ENCODE measurements at regions not wholly inside any gene's neighbourhood (a gene's known extent, or its start where the extent isn't known, plus 50 kb on each side); places are given as distances from the start of the nearest gene placed in this dataset.

DNA sequence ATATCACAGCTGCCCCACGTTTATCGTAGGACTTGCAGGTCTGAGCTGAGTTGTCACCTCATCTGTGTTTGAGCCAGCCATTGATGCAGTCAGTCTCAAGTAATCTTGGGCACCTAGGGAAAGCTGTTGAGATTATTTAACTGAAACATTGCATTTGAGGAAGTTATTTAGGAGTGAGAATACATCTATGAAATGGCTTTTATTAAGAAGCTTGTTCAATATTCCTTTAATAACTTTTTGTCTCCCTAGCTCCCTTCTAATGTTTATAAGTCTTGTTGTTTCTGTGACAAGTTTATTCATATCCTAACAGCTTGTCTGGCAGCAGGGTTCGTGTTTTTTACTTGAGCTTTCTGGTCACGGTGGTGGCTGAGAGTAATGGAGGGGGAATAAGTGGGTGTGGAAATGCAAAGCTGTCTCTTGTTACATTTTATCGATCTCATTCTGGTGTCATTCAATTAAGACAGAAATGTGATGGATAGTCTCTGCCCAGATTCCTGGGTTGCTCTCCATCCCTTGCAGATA is 555.9 kb downstream of the USP25 start:
- no peak for TF ChIP-seq CTCF (IDR thresholded peaks at IDR 0.05; ENCODE audit: insufficient read depth, low read depth, low read length, missing control alignments)
- DNase-seq (ENCODE audit: low read depth) = no peak
- H3K4me3 ChIP-seq (ENCODE audit: low read depth, low read length) = no peak overlapping the region

DNA sequence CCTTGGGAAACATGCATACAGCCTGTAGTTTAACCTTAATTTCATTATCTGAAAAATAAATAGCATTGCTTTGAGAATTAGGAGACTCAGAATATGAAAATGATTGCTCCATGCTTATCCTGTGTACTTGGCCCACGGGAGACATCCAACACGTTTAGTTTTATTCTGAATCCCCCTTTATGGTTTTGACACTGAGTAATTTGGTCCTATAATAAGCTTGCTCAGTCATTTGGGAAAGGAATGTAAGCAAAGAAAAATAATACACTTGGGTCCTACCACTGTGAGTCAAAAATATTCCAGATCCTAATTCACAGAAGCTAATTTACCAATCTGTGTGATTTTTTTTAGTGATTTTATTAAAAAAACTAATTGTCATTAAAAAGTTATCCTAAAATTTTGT is 557.3 kb downstream of the USP25 start:
- no peak overlapping the region for H3K4me3 ChIP-seq (ENCODE audit: low read depth, low read length)
- TF ChIP-seq CTCF (IDR thresholded peaks at IDR 0.05; ENCODE audit: insufficient read depth, low read depth, low read length, missing control alignments) = no peak
- no peak for DNase-seq (ENCODE audit: low read depth)

DNA sequence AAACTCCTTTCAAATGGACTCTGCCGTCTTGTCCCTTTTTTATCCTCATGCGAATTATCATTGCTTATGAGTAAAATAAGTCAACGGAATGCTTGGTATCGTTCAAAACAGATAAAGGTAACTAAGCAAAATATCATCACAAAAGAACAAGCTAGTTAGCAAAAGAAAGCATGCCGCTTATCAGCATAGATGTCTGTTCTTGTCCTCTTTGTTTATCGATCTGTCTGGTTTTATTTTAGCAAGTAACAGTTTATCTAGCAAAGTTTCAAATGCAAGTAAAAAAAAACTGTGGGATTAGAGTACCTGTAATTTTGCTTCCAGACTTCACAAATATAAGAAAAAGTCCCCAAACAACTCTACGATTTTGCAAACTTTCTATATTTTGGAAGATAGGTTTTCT is 561.5 kb downstream of the USP25 start:
- H3K4me3 ChIP-seq (ENCODE audit: low read depth, low read length) = no peak overlapping the region
- no peak for DNase-seq (ENCODE audit: low read depth)
- no peak for TF ChIP-seq CTCF (IDR thresholded peaks at IDR 0.05; ENCODE audit: insufficient read depth, low read depth, low read length, missing control alignments)

- no peak for TF ChIP-seq CTCF (IDR thresholded peaks at IDR 0.05; ENCODE audit: insufficient read depth, low read depth, low read length, missing control alignments)
- DNase-seq (ENCODE audit: low read depth) = no peak
- no peak overlapping the region for H3K4me3 ChIP-seq (ENCODE audit: low read depth, low read length)
Observed at GRCh38 chr21:16294128-16294527, 564.3 kb downstream of the USP25 start.

DNA sequence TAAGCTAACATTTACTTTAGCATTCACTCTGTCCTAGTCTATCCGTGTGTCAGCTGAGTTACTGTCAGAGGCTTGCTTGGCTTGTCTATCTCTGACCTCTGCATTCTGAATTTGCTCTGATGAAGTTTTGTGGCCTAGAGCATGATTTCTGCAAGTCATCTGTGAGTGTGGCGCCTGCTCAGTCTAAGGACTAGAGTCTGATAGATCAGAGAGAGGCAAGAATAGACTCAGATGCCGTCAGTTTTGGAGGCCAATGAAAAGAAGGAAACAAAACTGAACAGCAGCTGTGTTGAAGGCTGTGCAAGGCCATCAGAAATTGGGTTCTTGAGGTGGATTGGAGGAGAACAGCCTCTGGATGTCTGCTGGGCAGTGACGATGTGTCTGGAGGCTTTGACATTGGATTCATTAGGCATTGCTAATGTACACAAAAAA is 573.1 kb downstream of the USP25 start:
- H3K4me3 ChIP-seq (ENCODE audit: low read depth, low read length) = no peak overlapping the region
- no peak for DNase-seq (ENCODE audit: low read depth)
- TF ChIP-seq CTCF (IDR thresholded peaks at IDR 0.05; ENCODE audit: insufficient read depth, low read depth, low read length, missing control alignments) = no peak

DNA sequence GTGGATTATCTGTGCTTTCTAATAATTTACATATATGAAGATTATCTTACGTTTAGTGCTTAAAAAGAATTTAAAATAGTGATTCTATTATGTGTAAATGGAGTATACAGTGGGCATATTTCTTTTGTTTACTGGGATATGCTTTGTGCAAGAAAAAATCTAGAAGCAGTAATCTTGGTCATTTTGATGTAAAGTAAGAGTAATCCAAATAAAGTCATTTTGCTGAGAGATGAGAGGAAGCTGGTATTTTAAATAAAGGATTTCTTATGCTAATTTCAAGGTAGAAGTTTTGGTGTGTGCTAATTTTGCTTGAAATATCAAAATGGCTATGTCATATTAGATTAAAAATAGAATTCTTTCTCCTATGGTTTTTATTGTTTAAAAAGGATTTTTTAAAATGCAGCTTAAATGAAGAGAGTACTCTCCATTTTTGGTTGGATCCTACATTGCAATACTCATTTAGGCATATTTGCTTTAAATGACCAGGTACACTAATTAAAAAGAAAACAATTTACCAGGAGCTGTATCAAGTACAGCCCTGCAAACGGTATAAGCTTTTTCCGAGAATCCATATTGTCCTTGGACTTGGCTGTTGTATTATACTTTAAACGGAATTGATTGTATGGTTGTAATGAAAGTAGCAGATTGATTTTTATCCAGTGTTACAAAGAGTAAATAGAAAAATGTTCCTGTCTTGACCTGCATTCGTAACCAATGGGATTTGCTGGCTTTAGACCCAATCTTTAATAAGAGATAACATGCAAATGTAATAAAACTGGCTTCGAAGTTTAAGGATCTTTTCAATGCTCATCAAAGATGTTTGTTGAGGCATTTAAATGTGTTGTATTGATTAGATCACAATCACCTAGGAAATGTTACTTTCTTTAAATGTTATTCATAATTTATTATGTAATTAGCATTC is 574.7 kb downstream of the USP25 start:
- DNase-seq (ENCODE audit: low read depth) = no peak
- no peak for TF ChIP-seq CTCF (IDR thresholded peaks at IDR 0.05; ENCODE audit: insufficient read depth, low read depth, low read length, missing control alignments)
- H3K4me3 ChIP-seq (ENCODE audit: low read depth, low read length) = no peak overlapping the region
